Thyroid gland (tissue), 4 donors: ENCODE measurements at regions not wholly inside any gene's neighbourhood (a gene's known extent, or its start where the extent isn't known, plus 50 kb on each side); places are given as distances from the start of the nearest gene placed in this dataset.

ENCODE experiments used
- CTCF ChIP-seq, 6 experiments: fragments of 200-600 bp in 3 of 6; fragments of 450-650 bp in 3 of 6; sonication (generic) in 3 of 6; IDR thresholded peaks; one replicate each; pipeline ENCODE4 v1.5.1; 2016 to 2019; ENCODE audit warnings: antibody characterized with exemption in 6 of 6, mild to moderate bottlenecking in 2 of 6, inconsistent platforms in 1 of 6, moderate library complexity in 1 of 6
- POLR2A ChIP-seq, 2 donors: fragments of 450-650 bp; IDR thresholded peaks; one replicate each; pipeline ENCODE4 v1.6.1; 2017; ENCODE audit warnings: antibody characterized with exemption in 2 of 2, mild to moderate bottlenecking in 2 of 2, moderate library complexity in 1 of 2

- no peak for TF ChIP-seq CTCF (IDR thresholded peaks at IDR 0.05)
- TF ChIP-seq POLR2A (IDR thresholded peaks at IDR 0.05), result no peak
Measured at GRCh38 chr19:30959011-30959410, 390.2 kb downstream of the TSHZ3 start.
